HL-60 (cell line): ENCODE measurements at regions not wholly inside any gene's neighbourhood (a gene's known extent, or its start where the extent isn't known, plus 50 kb on each side); places are given as distances from the start of the nearest gene placed in this dataset.

Experiments used
- DNase-seq, 2 experiments: peaks; one replicate each; pipeline ENCODE4 v3.0.0-alpha.2; 2010 to 2020; ENCODE audit warnings: low read depth in 1 of 2, low spot score in 1 of 2
- H3K27ac ChIP-seq: fragments of 250-450 bp; sonication (Bioruptor Pico); replicated peaks from 2 replicates; pipeline ENCODE4 v1.5.1; 2020; ENCODE audit warnings: mild to moderate bottlenecking, moderate library complexity
- H3K27me3 ChIP-seq: fragments of 250-450 bp; sonication (Bioruptor Pico); 2 replicates; pipeline ENCODE4 v1.5.1; 2021; ENCODE audit warnings: mild to moderate bottlenecking, moderate library complexity; ENCODE audit not compliant: insufficient read depth, poor library complexity, severe bottlenecking
- H3K4me3 ChIP-seq: replicated peaks from 2 replicates; pipeline ENCODE4 v1.5.1; 2011; ENCODE audit warnings: mild to moderate bottlenecking, control low read depth, low read length; ENCODE audit not compliant: insufficient read depth
- CTCF ChIP-seq: IDR thresholded peaks from one replicate; pipeline ENCODE4 v1.5.1; 2011; ENCODE audit warnings: low read length, control low read depth, inconsistent platforms; ENCODE audit not compliant: insufficient read depth
- GABPA ChIP-seq: IDR thresholded peaks from 2 replicates; pipeline ENCODE4 v1.6.1; 2012; ENCODE audit warnings: low read depth
- POLR2AphosphoS5 ChIP-seq: IDR thresholded peaks from 2 replicates; pipeline ENCODE4 v1.6.1; 2012; ENCODE audit warnings: low read depth
- REST ChIP-seq: IDR thresholded peaks from 2 replicates; pipeline ENCODE4 v1.6.1; 2012; ENCODE audit warnings: low read depth; ENCODE audit not compliant: insufficient replicate concordance
- SPI1 ChIP-seq: IDR thresholded peaks from 2 replicates; pipeline ENCODE4 v1.6.1; 2012; ENCODE audit warnings: low read depth, mild to moderate bottlenecking, borderline replicate concordance

- Histone ChIP-seq H3K4me3 (no peak overlapping the region), H3K27ac (no peak overlapping the region), H3K27me3 (no peaks in the 10 kb centered on the region)
- DNase-seq = no peak
- TF ChIP-seq GABPA = no peak
Observed at GRCh38 chr18:46366201-46366600, 262.0 kb downstream of the HAUS1 start.

DNA sequence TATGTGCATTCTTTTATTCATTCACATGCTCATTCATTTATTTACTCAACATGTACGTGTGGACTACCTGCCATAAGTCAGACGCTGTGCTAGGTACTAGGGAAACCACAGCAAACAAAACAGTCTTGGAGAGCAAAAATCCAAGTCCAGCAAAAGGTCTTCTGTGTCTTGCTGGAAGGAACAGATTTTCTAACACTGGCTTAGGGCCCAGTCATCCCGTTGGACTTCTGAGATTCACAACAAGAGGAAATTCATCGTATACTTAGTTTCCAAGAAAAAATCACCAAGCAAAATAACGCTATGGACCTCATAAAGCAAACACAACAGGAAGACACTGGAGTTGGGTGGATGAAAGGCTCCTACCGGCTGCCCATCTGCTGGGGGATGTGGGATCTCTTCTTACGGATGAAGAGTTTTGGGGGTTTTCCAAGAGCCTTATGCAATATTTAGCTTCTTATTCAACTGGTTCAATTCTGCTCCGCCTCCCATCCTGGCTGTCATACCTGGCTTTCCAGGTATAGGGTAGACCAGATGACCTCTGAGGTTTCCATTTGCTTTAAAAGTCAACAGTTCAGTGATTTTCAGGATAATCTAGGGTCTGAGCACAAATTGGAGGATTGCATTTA lies 262.7 kb downstream of the HAUS1 start:
- no peak for DNase-seq
- no peak overlapping the region for H3K27ac ChIP-seq
- TF ChIP-seq CTCF = no peak
- no peak for TF ChIP-seq SPI1
- TF ChIP-seq GABPA = no peak
- no peak for TF ChIP-seq REST
- no peak for TF ChIP-seq POLR2AphosphoS5
- no peak overlapping the region for H3K4me3 ChIP-seq
- H3K27me3 ChIP-seq = no peaks in the 10 kb centered on the region

DNA sequence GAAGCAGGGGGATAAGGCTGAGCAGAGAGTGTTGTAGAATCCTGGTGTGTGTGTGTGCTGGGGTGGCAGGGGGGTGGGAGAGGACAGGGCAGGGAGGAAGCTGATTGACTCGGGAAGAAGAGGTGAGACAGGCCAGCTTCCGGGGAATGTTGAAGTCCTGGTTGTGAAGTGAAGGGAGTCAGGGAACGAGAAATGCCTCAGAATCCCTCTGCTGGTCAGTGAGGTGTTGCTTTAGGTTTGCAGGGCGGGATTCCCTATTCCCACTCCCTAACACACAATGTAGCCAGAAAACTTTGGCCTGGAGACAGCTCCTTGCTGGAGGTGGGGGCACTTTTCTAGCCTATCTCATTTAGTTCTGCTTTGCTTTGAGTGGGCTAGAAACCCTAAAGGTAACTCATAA lies 265.1 kb downstream of the HAUS1 start:
- no peaks in the 10 kb centered on the region for H3K27me3 ChIP-seq
- H3K27ac ChIP-seq = no peak overlapping the region
- no peak for DNase-seq
- no peak for TF ChIP-seq POLR2AphosphoS5
- TF ChIP-seq SPI1 = no peak
- TF ChIP-seq GABPA = no peak
- TF ChIP-seq CTCF = no peak
- TF ChIP-seq REST = no peak
- H3K4me3 ChIP-seq = no peak overlapping the region

- TF ChIP-seq SPI1 = no peak
- no peak for TF ChIP-seq REST
- no peak for TF ChIP-seq CTCF
- no peak for TF ChIP-seq POLR2AphosphoS5
- no peak for TF ChIP-seq GABPA
- H3K4me3 ChIP-seq = no peak overlapping the region
- no peak overlapping the region for H3K27ac ChIP-seq
- H3K27me3 ChIP-seq = no peaks in the 10 kb centered on the region
- DNase-seq = no peak
Observed at GRCh38 chr18:46370898-46371297, 266.7 kb downstream of the HAUS1 start.
